Right atrium auricular region (tissue), 2 donors: ENCODE measurements at regions not wholly inside any gene's neighbourhood (a gene's known extent, or its start where the extent isn't known, plus 50 kb on each side); places are given as distances from the start of the nearest gene placed in this dataset.

Source experiments
- DNase-seq: peaks from one replicate; pipeline ENCODE4 v3.0.0-alpha.2; 2019; ENCODE audit warnings: low spot score
- H3K27ac ChIP-seq, 2 donors: fragments of 200-600 bp; sonication (generic); 1 replicate in 1 of 2; 2 replicates in 1 of 2; pipeline ENCODE4 v1.5.1; 2016 to 2019
- H3K27me3 ChIP-seq, 2 donors: fragments of 200-600 bp; sonication (generic); one replicate each; pipeline versions ENCODE4 v1.5.1 to v1.6.0; 2017 to 2019
- H3K36me3 ChIP-seq: fragments of 200-600 bp; sonication (generic); one replicate; pipeline ENCODE4 v1.5.1; 2016
- H3K4me1 ChIP-seq, 2 donors: fragments of 200-600 bp; sonication (generic); one replicate each; pipeline versions ENCODE4 v1.5.1 to v1.6.0; 2017 to 2019
- H3K4me3 ChIP-seq, 2 donors: fragments of 200-600 bp; sonication (generic); 1 replicate in 1 of 2; 2 replicates in 1 of 2; pipeline ENCODE4 v1.5.1; 2017 to 2019; ENCODE audit warnings: mild to moderate bottlenecking in 1 of 2, moderate library complexity in 1 of 2
- H3K9me3 ChIP-seq, 2 donors: fragments of 200-600 bp; sonication (generic); one replicate each; pipeline ENCODE4 v1.5.1; 2019
- TF ChIP-seq, protein P1 (sequence below), 2 donors: fragments of 200-600 bp; sonication (generic); IDR thresholded peaks; one replicate each; pipeline ENCODE4 v1.5.1; 2019; ENCODE audit warnings: antibody characterized with exemption in 2 of 2

DNA sequence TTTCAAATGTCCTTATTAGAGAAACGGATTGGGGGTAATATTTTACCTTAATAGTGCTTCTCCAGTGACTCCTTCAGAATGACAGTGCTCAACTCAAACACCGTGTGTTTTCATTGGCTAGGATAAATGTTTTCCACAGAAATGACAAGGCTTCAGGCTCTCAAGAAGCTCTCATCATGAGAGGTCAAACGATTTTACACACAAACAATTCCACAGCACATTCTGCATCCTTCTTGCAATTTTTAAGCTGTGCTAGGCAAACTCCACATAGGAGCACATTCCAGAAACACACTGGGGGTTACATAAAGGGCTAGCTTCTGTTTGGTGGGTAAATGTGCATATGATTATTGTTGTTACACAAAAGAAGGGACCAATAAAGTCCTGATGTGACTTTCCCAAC is 75.5 kb upstream of the IPO9 start:
- TF ChIP-seq, protein P1, sequence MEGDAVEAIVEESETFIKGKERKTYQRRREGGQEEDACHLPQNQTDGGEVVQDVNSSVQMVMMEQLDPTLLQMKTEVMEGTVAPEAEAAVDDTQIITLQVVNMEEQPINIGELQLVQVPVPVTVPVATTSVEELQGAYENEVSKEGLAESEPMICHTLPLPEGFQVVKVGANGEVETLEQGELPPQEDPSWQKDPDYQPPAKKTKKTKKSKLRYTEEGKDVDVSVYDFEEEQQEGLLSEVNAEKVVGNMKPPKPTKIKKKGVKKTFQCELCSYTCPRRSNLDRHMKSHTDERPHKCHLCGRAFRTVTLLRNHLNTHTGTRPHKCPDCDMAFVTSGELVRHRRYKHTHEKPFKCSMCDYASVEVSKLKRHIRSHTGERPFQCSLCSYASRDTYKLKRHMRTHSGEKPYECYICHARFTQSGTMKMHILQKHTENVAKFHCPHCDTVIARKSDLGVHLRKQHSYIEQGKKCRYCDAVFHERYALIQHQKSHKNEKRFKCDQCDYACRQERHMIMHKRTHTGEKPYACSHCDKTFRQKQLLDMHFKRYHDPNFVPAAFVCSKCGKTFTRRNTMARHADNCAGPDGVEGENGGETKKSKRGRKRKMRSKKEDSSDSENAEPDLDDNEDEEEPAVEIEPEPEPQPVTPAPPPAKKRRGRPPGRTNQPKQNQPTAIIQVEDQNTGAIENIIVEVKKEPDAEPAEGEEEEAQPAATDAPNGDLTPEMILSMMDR (IDR thresholded peaks at IDR 0.05), result no peak
- DNase-seq, result no peak
- Histone ChIP-seq H3K27me3 (no peaks in the 10 kb centered on the region), H3K9me3 (no peaks in the 10 kb centered on the region), H3K4me1 (peaks cover 0 to 45% of the 10 kb centered on the region in 2 donors), H3K27ac (no peak overlapping the region), H3K36me3 (no peaks in the 10 kb centered on the region), H3K4me3 (no peak overlapping the region)

DNA sequence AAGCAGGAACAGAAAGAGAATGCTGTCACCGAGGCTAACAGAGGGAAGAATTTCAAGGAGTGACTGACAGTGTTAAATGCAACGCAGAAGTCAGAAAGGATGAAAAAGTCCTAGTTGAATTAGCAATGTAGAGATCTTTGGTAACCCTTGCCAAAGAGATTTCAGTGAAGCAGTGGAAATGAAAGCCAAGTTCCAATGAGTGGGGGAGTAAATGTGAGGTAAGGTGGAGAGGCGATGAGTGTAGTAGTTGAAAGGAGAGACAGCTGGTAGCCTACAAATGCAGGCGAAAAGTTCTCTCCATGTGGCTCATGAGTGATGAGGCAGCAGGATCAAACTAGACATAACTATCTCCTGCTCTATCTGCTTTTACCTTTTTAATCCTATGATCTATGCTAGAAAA is 74.6 kb upstream of the IPO9 start:
- H3K27ac ChIP-seq, result peak overlapping the region in 1 of 2 donors; percentile 21
- H3K4me3 ChIP-seq, result no peak overlapping the region
- TF ChIP-seq, protein P1 (IDR thresholded peaks at IDR 0.05), result no peak
- H3K9me3 ChIP-seq, result no peaks in the 10 kb centered on the region
- H3K4me1 ChIP-seq, result peaks cover 0 to 40% of the 10 kb centered on the region in 2 donors
- no peaks in the 10 kb centered on the region for H3K27me3 ChIP-seq
- DNase-seq, result no peak
- no peaks in the 10 kb centered on the region for H3K36me3 ChIP-seq

DNA sequence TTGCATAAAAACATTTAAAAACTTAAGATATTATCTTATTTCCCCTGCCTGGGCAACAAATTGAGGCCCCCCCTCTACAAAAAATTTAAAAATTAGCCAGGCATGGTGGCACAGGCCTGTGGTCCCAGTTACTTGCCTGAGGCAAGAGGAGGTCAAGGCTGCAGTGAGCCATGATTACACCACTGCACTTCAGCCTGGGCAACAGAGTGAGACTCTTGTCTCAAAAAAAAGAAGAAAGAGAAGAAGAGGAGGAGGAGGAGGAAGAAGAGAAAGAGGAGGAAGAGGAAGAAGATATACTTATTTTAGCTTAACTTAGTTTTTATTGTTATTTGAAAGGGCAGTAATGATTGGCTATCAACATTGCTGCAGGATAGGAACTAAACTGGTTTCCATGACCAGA is 73.8 kb upstream of the IPO9 start:
- TF ChIP-seq, protein P1 (IDR thresholded peaks at IDR 0.05), result no peak

DNA sequence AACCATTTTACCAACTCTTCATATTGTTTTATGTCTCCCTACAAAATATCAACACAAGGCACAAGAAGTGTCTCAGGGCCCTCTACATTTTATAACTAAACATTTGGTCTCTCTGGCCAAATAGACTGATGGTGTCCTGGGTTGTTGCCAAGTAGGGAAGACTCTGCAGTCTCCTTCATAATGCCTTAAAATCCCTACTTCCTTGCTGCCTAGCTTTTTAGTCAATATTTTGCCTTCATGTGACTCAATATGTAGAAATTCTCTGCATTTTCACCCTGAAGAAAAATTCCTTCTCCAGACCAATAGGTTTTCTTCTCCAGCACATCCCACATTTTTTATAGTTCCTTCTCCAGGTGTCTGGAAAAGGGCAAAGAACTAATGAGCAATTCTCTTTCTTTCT is 72.6 kb upstream of the IPO9 start:
- H3K27ac ChIP-seq, result no peak overlapping the region
- no peaks in the 10 kb centered on the region for H3K9me3 ChIP-seq
- TF ChIP-seq, protein P1 (IDR thresholded peaks at IDR 0.05), result no peak
- no peaks in the 10 kb centered on the region for H3K36me3 ChIP-seq
- H3K27me3 ChIP-seq, result no peaks in the 10 kb centered on the region
- H3K4me3 ChIP-seq, result no peak overlapping the region
- peaks cover 0 to 42% of the 10 kb centered on the region in 2 donors for H3K4me1 ChIP-seq
- no peak for DNase-seq

More for the DNA sequence above, 73.8 kb upstream of the IPO9 start:
- H3K36me3 ChIP-seq, result no peaks in the 10 kb centered on the region
- no peak overlapping the region for H3K27ac ChIP-seq
- peaks cover 0 to 45% of the 10 kb centered on the region in 2 donors for H3K4me1 ChIP-seq
- H3K4me3 ChIP-seq, result no peak overlapping the region
- no peaks in the 10 kb centered on the region for H3K9me3 ChIP-seq
- no peak for DNase-seq
- H3K27me3 ChIP-seq, result no peaks in the 10 kb centered on the region

DNA sequence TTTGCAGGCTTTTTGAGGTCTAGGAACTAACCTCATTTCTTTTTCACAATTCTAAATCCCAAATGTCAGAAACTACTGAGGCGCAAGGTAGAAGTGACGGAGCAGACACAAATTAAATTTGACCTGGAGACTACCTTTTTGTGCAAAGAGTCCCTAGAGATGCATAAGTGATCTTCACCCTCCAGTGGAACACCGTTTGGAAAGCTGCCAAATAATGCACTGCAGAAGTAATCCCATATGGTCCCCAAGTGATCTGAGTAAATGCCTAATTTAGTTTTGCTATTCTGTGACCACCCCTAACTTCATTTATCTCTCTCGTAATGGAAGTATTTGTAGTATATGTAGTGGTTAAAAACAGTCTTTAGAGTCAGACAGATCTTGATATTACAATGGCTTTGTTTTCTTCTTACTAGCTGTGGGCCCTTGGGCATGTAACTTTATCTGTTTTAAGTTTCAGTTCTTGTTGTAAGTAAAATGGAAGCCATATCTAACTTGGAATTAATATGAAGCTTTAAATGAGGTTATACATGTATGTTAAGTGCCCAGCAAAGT is 70.4 kb upstream of the IPO9 start:
- no peaks in the 10 kb centered on the region for H3K9me3 ChIP-seq
- H3K4me1 ChIP-seq, result peaks cover 0 to 35% of the 10 kb centered on the region in 2 donors
- H3K27me3 ChIP-seq, result no peaks in the 10 kb centered on the region

More for the DNA sequence above, 70.4 kb upstream of the IPO9 start:
- H3K27ac ChIP-seq, result no peak overlapping the region
- no peaks in the 10 kb centered on the region for H3K36me3 ChIP-seq
- TF ChIP-seq, protein P1 (IDR thresholded peaks at IDR 0.05), result no peak
- H3K4me3 ChIP-seq, result no peak overlapping the region
- DNase-seq, result no peak
